ENCODE measurements at regions not wholly inside any gene's neighbourhood (a gene's known extent, or its start where the extent isn't known, plus 50 kb on each side); places are given as distances from the start of the nearest gene placed in this dataset.

DNA sequence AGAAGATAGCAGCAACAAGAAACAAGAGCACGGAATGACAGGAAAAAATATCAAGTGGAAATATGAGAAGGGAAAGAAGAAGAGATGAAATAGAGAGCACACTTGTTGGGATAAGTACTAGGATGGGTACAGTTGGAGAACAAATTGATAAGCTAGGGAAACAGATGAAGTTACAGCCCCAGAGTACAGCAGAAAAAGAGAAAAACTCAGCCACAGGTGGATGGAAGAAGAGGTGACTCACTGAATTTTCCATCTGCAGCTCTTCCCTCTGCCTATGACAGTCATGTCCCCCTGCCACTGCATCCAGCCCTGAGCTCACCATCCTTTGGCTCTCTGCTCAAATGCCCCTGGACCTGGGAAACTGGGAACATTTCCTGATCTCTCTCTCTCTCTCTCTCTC lies 209.0 kb downstream of the BCOR start:
- no peak for TF ChIP-seq CTCF (IDR thresholded peaks at IDR 0.05; ENCODE audit: borderline replicate concordance, insufficient read depth, low read depth, low read length)
- no peak overlapping the region for H3K4me3 ChIP-seq (ENCODE audit: low read depth, low read length)

- no peak overlapping the region for H3K4me3 ChIP-seq (ENCODE audit: low read depth, low read length)
- TF ChIP-seq CTCF (IDR thresholded peaks at IDR 0.05; ENCODE audit: borderline replicate concordance, insufficient read depth, low read depth, low read length): no peak
Measured at GRCh38 chrX:39889704-39890103, 208.1 kb downstream of the BCOR start.

DNA sequence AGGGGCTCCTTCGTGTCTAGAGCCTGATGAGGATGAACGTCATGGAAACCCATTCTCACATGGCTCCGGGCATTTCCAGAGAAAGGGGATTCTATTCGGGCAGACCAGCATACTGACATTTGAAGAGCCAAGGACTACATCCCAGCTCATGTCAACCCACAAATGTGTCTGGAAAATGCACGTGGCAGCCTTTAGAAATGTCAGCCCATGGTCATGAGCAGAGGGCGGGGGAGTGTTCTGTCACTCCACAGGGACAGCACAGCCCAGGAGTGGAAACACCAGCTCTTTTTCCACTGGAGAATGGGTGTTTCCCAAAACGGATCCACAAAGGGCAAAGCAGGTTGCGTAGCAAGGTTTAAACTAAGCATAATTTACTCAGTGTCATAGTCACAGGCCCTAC lies 207.0 kb downstream of the BCOR start:
- TF ChIP-seq CTCF (IDR thresholded peaks at IDR 0.05; ENCODE audit: borderline replicate concordance, insufficient read depth, low read depth, low read length): no peak
- H3K4me3 ChIP-seq (ENCODE audit: low read depth, low read length): no peak overlapping the region

GRCh38 chrX:39891781-39892180 lies 206.0 kb downstream of the BCOR start:
- H3K4me3 ChIP-seq (ENCODE audit: low read depth, low read length): no peak overlapping the region
- TF ChIP-seq CTCF (IDR thresholded peaks at IDR 0.05; ENCODE audit: borderline replicate concordance, insufficient read depth, low read depth, low read length): no peak

- no peak for TF ChIP-seq CTCF (IDR thresholded peaks at IDR 0.05; ENCODE audit: borderline replicate concordance, insufficient read depth, low read depth, low read length)
- no peak overlapping the region for H3K4me3 ChIP-seq (ENCODE audit: low read depth, low read length)
Measured at GRCh38 chrX:39893417-39894338, 204.1 kb downstream of the BCOR start.

GRCh38 chrX:39894683-39895082 lies 203.1 kb downstream of the BCOR start:
- no peak for TF ChIP-seq CTCF (IDR thresholded peaks at IDR 0.05; ENCODE audit: borderline replicate concordance, insufficient read depth, low read depth, low read length)
- no peak overlapping the region for H3K4me3 ChIP-seq (ENCODE audit: low read depth, low read length)

Measured in GM12875 (cell line).